ENCODE measurements at regions not wholly inside any gene's neighbourhood (a gene's known extent, or its start where the extent isn't known, plus 50 kb on each side); places are given as distances from the start of the nearest gene placed in this dataset.

GRCh38 chr12:92051441-92051840 lies 94.2 kb downstream of the BTG1 start:
- no peak for DNase-seq (ENCODE audit: low read depth)
- TF ChIP-seq CTCF (conservative IDR thresholded peaks at IDR 0.05; ENCODE audit: low read depth, low read length): no peak
- no peak overlapping the region for H3K4me3 ChIP-seq (ENCODE audit: low read depth, low read length)

GRCh38 chr12:92049403-92049802 lies 96.2 kb downstream of the BTG1 start:
- DNase-seq (ENCODE audit: low read depth): no peak
- no peak overlapping the region for H3K4me3 ChIP-seq (ENCODE audit: low read depth, low read length)
- no peak for TF ChIP-seq CTCF (conservative IDR thresholded peaks at IDR 0.05; ENCODE audit: low read depth, low read length)

GRCh38 chr12:92047393-92047826 lies 98.2 kb downstream of the BTG1 start:
- DNase-seq (ENCODE audit: low read depth): no peak
- no peak overlapping the region for H3K4me3 ChIP-seq (ENCODE audit: low read depth, low read length)
- no peak for TF ChIP-seq CTCF (conservative IDR thresholded peaks at IDR 0.05; ENCODE audit: low read depth, low read length)

GRCh38 chr12:92046557-92047392 lies 98.9 kb downstream of the BTG1 start:
- no peak for DNase-seq (ENCODE audit: low read depth)
- no peak for TF ChIP-seq CTCF (conservative IDR thresholded peaks at IDR 0.05; ENCODE audit: low read depth, low read length)
- no peak overlapping the region for H3K4me3 ChIP-seq (ENCODE audit: low read depth, low read length)

- H3K4me3 ChIP-seq (ENCODE audit: low read depth, low read length): no peak overlapping the region
- DNase-seq (ENCODE audit: low read depth): no peak
- no peak for TF ChIP-seq CTCF (conservative IDR thresholded peaks at IDR 0.05; ENCODE audit: low read depth, low read length)
Measured at GRCh38 chr12:92045852-92046251, 99.8 kb downstream of the BTG1 start.

- no peak for TF ChIP-seq CTCF (conservative IDR thresholded peaks at IDR 0.05; ENCODE audit: low read depth, low read length)
- DNase-seq (ENCODE audit: low read depth): no peak
- no peak overlapping the region for H3K4me3 ChIP-seq (ENCODE audit: low read depth, low read length)
Measured at GRCh38 chr12:92044435-92044834, 101.2 kb downstream of the BTG1 start.

All from choroid plexus epithelial cell (primary cell).